IMR-90 (cell line): ENCODE measurements at regions not wholly inside any gene's neighbourhood (a gene's known extent, or its start where the extent isn't known, plus 50 kb on each side); places are given as distances from the start of the nearest gene placed in this dataset.

ENCODE experiments used
- ATAC-seq: fragments of 200-7000 bp; cut with Tn5 transposase; 2 replicates; pipeline ENCODE4 v1.9.1; 2020; ENCODE audit warnings: low read depth, mild to moderate bottlenecking, moderate library complexity
- BruUV-seq: library from RNA; stranded (reverse); fragments of 400-500 nt; replicated peaks from 2 replicates; lab custom pipeline; 2021; lab: Mats Ljungman, UMichigan
- CTCF ChIA-PET: fragments of 300-600 bp; formaldehyde crosslinking; extraction: SDS; loops from one replicate; lab custom pipeline; 2021; ENCODE audit warnings: antibody characterized with exemption; lab: Yijun Ruan, JAX
- POLR2A ChIA-PET: fragments of 300-600 bp; sonication (Branson Sonifier 250); formaldehyde crosslinking; loops from one replicate; lab custom pipeline; 2022; ENCODE audit warnings: antibody characterized with exemption; ENCODE audit not compliant: unreplicated experiment; lab: Charles Lee
- DNase-seq: peaks from one replicate; pipeline ENCODE4 v3.0.0; 2013
- H2AFZ ChIP-seq: replicated peaks from 2 replicates; pipeline ENCODE3; 2013; ENCODE audit warnings: low read length, mild to moderate bottlenecking; ENCODE audit not compliant: poor library complexity
- H2AK5ac ChIP-seq: 2 replicates; pipeline ENCODE4 v1.6.1; 2013; ENCODE audit warnings: low read depth, low read length, inconsistent platforms
- H2AK9ac ChIP-seq: replicated peaks from 2 replicates; pipeline ENCODE3; 2013; ENCODE audit warnings: mild to moderate bottlenecking, low read depth, low read length, moderate library complexity; ENCODE audit not compliant: poor library complexity
- H2BK120ac ChIP-seq: 2 replicates; pipeline ENCODE4 v1.6.1; 2013; ENCODE audit warnings: low read depth, low read length, inconsistent platforms
- H2BK15ac ChIP-seq: 3 replicates; pipeline ENCODE4 v1.6.1; 2013; ENCODE audit warnings: low read depth, low read length, inconsistent platforms
- H2BK20ac ChIP-seq: 2 replicates; pipeline ENCODE4 v1.6.1; 2013; ENCODE audit warnings: low read depth, mild to moderate bottlenecking, inconsistent platforms, low read length, moderate library complexity
- H2BK5ac ChIP-seq: 2 replicates; pipeline ENCODE4 v1.6.1; 2013; ENCODE audit warnings: mild to moderate bottlenecking, low read depth, low read length, inconsistent platforms; ENCODE audit not compliant: poor library complexity, severe bottlenecking
- H3K14ac ChIP-seq: replicated peaks from 2 replicates; pipeline ENCODE4 v1.6.1; 2013; ENCODE audit warnings: low read depth, low read length, inconsistent platforms
- H3K18ac ChIP-seq: 2 replicates; pipeline ENCODE4 v1.6.1; 2013; ENCODE audit warnings: low read depth, low read length, control low read depth
- H3K23ac ChIP-seq: 2 replicates; pipeline ENCODE4 v1.6.1; 2013; ENCODE audit warnings: low read depth, low read length, inconsistent platforms
- H3K27ac ChIP-seq: 2 replicates; pipeline ENCODE4 v1.5.1; 2013; ENCODE audit warnings: mild to moderate bottlenecking, control low read depth, low read length; ENCODE audit not compliant: insufficient read depth
- H3K27me3 ChIP-seq: 2 replicates; pipeline ENCODE4 v1.6.1; 2013; ENCODE audit warnings: low read length; ENCODE audit not compliant: control insufficient read depth, insufficient read depth
- H3K36me3 ChIP-seq: 2 replicates; pipeline ENCODE4 v1.6.1; 2013; ENCODE audit warnings: low read length, mixed read lengths; ENCODE audit not compliant: control insufficient read depth, insufficient read depth
- H3K4ac ChIP-seq: 2 replicates; pipeline ENCODE4 v1.6.1; 2013; ENCODE audit warnings: low read depth, low read length, inconsistent platforms
- H3K4me1 ChIP-seq: 2 replicates; pipeline ENCODE4 v1.6.1; 2013; ENCODE audit warnings: low read length, mixed read lengths; ENCODE audit not compliant: control insufficient read depth, insufficient read depth
- H3K4me2 ChIP-seq: 2 replicates; pipeline ENCODE4 v1.6.1; 2013; ENCODE audit warnings: low read depth, mild to moderate bottlenecking, control low read depth, low read length, moderate library complexity
- H3K4me3 ChIP-seq: 2 replicates; pipeline ENCODE4 v1.5.1; 2013; ENCODE audit warnings: low read depth, mild to moderate bottlenecking, control low read depth, low read length, moderate library complexity; ENCODE audit not compliant: insufficient read depth
- H3K56ac ChIP-seq: 2 replicates; pipeline ENCODE4 v1.6.1; 2013; ENCODE audit warnings: low read length, inconsistent platforms; ENCODE audit not compliant: insufficient read depth; ENCODE audit errors: extremely low read depth
- H3K79me1 ChIP-seq, 2 experiments: 2 replicates each; pipeline ENCODE4 v1.6.1; 2013; ENCODE audit warnings: low read length in 2 of 2, inconsistent platforms in 1 of 2, low read depth in 1 of 2
- H3K9ac ChIP-seq: 2 replicates; pipeline ENCODE4 v1.6.1; 2013; ENCODE audit warnings: low read depth, low read length, control low read depth
- H3K9me1 ChIP-seq: 2 replicates; pipeline ENCODE4 v1.6.1; 2013; ENCODE audit warnings: low read length, inconsistent platforms; ENCODE audit not compliant: insufficient read depth
- H3K9me3 ChIP-seq: 2 replicates; pipeline ENCODE4 v1.6.1; 2013; ENCODE audit warnings: low read length; ENCODE audit not compliant: control insufficient read depth, insufficient read depth
- H4K20me1 ChIP-seq: 2 replicates; pipeline ENCODE4 v1.6.1; 2013; ENCODE audit warnings: low read length, inconsistent platforms; ENCODE audit not compliant: insufficient read depth
- H4K5ac ChIP-seq: 2 replicates; pipeline ENCODE4 v1.6.1; 2013; ENCODE audit warnings: mild to moderate bottlenecking, low read depth, low read length, control low read depth
- H4K8ac ChIP-seq, 2 experiments: 2 replicates each; pipeline ENCODE4 v1.6.1; 2013; ENCODE audit warnings: low read depth in 2 of 2, low read length in 2 of 2, control low read depth in 1 of 2, inconsistent platforms in 1 of 2
- H4K91ac ChIP-seq: 2 replicates; pipeline ENCODE4 v1.6.1; 2013; ENCODE audit warnings: low read depth, low read length, inconsistent platforms; ENCODE audit not compliant: insufficient read depth
- BHLHE40 ChIP-seq: fragments of 150-350 bp; IDR thresholded peaks from 2 replicates; pipeline ENCODE4 v1.6.1; 2016; ENCODE audit warnings: mild to moderate bottlenecking, low read depth, low read length
- CEBPB ChIP-seq: IDR thresholded peaks from 2 replicates; pipeline ENCODE4 v1.6.1; 2012; ENCODE audit warnings: low read depth, low read length, improper control_type of control experiment
- CHD1 ChIP-seq: IDR thresholded peaks from 2 replicates; pipeline ENCODE4 v1.6.1; 2012; ENCODE audit warnings: low read depth, low read length, improper control_type of control experiment
- CTCF ChIP-seq: conservative IDR thresholded peaks from 2 replicates; pipeline ENCODE4 v1.5.1; 2012; ENCODE audit warnings: mild to moderate bottlenecking, low read depth, low read length, improper control_type of control experiment
- ELK1 ChIP-seq: fragments of 150-350 bp; IDR thresholded peaks from 2 replicates; pipeline ENCODE4 v1.6.1; 2016; ENCODE audit warnings: low read depth, mild to moderate bottlenecking, low read length, moderate library complexity, borderline replicate concordance
- FOS ChIP-seq: fragments of 150-350 bp; IDR thresholded peaks from 2 replicates; pipeline ENCODE4 v1.6.1; 2016; ENCODE audit warnings: low read depth, low read length
- MAZ ChIP-seq: IDR thresholded peaks from 2 replicates; pipeline ENCODE4 v1.6.1; 2012; ENCODE audit warnings: low read depth, mild to moderate bottlenecking, low read length, improper control_type of control experiment, moderate library complexity, borderline replicate concordance
- MXI1 ChIP-seq: IDR thresholded peaks from 2 replicates; pipeline ENCODE4 v1.6.1; 2012; ENCODE audit warnings: low read depth, mild to moderate bottlenecking, low read length, moderate library complexity, borderline replicate concordance
- NFE2L2 ChIP-seq: fragments of 150-350 bp; IDR thresholded peaks from 2 replicates; pipeline ENCODE4 v1.6.1; 2016; ENCODE audit warnings: low read depth, mild to moderate bottlenecking, low read length
- POLR2A ChIP-seq: IDR thresholded peaks from 2 replicates; pipeline ENCODE4 v1.6.1; 2012; ENCODE audit warnings: mild to moderate bottlenecking, low read depth, low read length
- RAD21 ChIP-seq: IDR thresholded peaks from 2 replicates; pipeline ENCODE4 v1.6.1; 2012; ENCODE audit warnings: low read length, improper control_type of control experiment
- RCOR1 ChIP-seq: IDR thresholded peaks from 2 replicates; pipeline ENCODE4 v1.6.1; 2012; ENCODE audit warnings: mild to moderate bottlenecking, low read length, improper control_type of control experiment; ENCODE audit not compliant: insufficient replicate concordance
- RFX5 ChIP-seq: IDR thresholded peaks from 2 replicates; pipeline ENCODE4 v1.8.0; 2012; ENCODE audit warnings: low read depth, mild to moderate bottlenecking, low read length, moderate library complexity
- SMC3 ChIP-seq: fragments of 150-350 bp; IDR thresholded peaks from 2 replicates; pipeline ENCODE4 v1.6.1; 2016; ENCODE audit warnings: low read depth, mild to moderate bottlenecking, antibody characterized with exemption, low read length, moderate library complexity
- USF2 ChIP-seq: fragments of 150-350 bp; IDR thresholded peaks from 2 replicates; pipeline ENCODE4 v1.6.1; 2017; ENCODE audit warnings: mild to moderate bottlenecking, antibody characterized with exemption, low read length, low read depth
- WGBS, 2 experiments: methylation state at CpG; one replicate each; pipeline versions ENCODE4 v1.1.5 to v1.1.7; 2013; ENCODE audit warnings: missing lambda C conversion rate in 2 of 2; ENCODE audit not compliant: insufficient read length in 1 of 2; ENCODE audit errors: extremely low coverage in 2 of 2; 5-methylcytosine and 5-hydroxymethylcytosine counted together
- dilution Hi-C: fragments of 300-500 bp; cut with HindIII; formaldehyde crosslinking; loops from one replicate; pipeline ENCODE4 v1.14.3; 2018; ENCODE audit warnings: low sequenced_read_pairs; ENCODE audit not compliant: unreplicated experiment
- in situ Hi-C: fragments of 300-500 bp; cut with MboI; formaldehyde crosslinking; loops from 3 replicates; pipeline ENCODE4 v1.14.3; 2019; ENCODE audit warnings: low sequenced_read_pairs, inconsistent platforms, mixed read lengths
- intact Hi-C: fragments of 100-400 bp; cut with micrococcal nuclease; formaldehyde crosslinking; loops from 2 replicates; pipeline ENCODE4 v1.10.0; 2022

- no peaks in the 10 kb centered on the region for H4K20me1 ChIP-seq
- no peak overlapping the region for H2BK120ac ChIP-seq
- no peaks in the 10 kb centered on the region for H3K4me1 ChIP-seq
- no peak overlapping the region for H3K9ac ChIP-seq
- H2BK5ac ChIP-seq = no peak overlapping the region
- H4K91ac ChIP-seq = no peak overlapping the region
- H2AFZ ChIP-seq = no peak overlapping the region
- no peak overlapping the region for H4K5ac ChIP-seq
- H2BK15ac ChIP-seq = no peak overlapping the region
- H3K56ac ChIP-seq = no peak overlapping the region
- H3K4me3 ChIP-seq = no peak overlapping the region
- H2BK20ac ChIP-seq = no peak overlapping the region
- no TSS peak for BruUV-seq
- DNase-seq (no peak), ATAC-seq (no peak)
- no peaks in the 10 kb centered on the region for H3K9me1 ChIP-seq
- in situ Hi-C loops = no loop called here
- H3K4ac ChIP-seq = no peak overlapping the region
- no peak overlapping the region for H3K27ac ChIP-seq
- no peaks in the 10 kb centered on the region for H3K36me3 ChIP-seq
- intact Hi-C loops = no loop called here
- H3K23ac ChIP-seq = no peak overlapping the region
- H3K9me3 ChIP-seq = peaks cover 3% of the 10 kb centered on the region; the same call in 1 of the 2 replicates
- no peak overlapping the region for H4K8ac ChIP-seq
- POLR2A ChIA-PET = no interaction called here
- dilution Hi-C loops = no loop called here
- TF ChIP-seq SMC3 (no peak), USF2 (no peak), BHLHE40 (no peak), MAZ (no peak), ELK1 (no peak), NFE2L2 (no peak), CEBPB (no peak), RAD21 (no peak), RCOR1 (no peak), CTCF (no peak), POLR2A (no peak), MXI1 (no peak), FOS (no peak), RFX5 (no peak), CHD1 (no peak)
- WGBS, 2 experiments = no CpG with 5 or more reads among the region's 1 CpG
- no peak overlapping the region for H3K18ac ChIP-seq
- H2AK9ac ChIP-seq = no peak overlapping the region
- H3K14ac ChIP-seq = no peak overlapping the region
- H3K27me3 ChIP-seq = no peaks in the 10 kb centered on the region
- no peak overlapping the region for H3K4me2 ChIP-seq
- CTCF ChIA-PET = no interaction called here
- no peak overlapping the region for H2AK5ac ChIP-seq
- no peaks in the 10 kb centered on the region for H3K79me1 ChIP-seq
Measured at GRCh38 chr3:180528843-180529242, 73.1 kb upstream of the TTC14 start.
